PC-9 (cell line): ENCODE measurements at regions not wholly inside any gene's neighbourhood (a gene's known extent, or its start where the extent isn't known, plus 50 kb on each side); places are given as distances from the start of the nearest gene placed in this dataset.

Source experiments
- EZH2 ChIP-seq: fragments of 200-600 bp; sonication (generic); IDR thresholded peaks from 2 replicates; pipeline ENCODE4 v1.8.0; 2017; ENCODE audit warnings: antibody characterized with exemption, low read depth
- TF ChIP-seq, protein P1 (sequence below): fragments of 200-600 bp; sonication (generic); conservative IDR thresholded peaks from 2 replicates; pipeline ENCODE4 v1.6.1; 2017; ENCODE audit warnings: mixed run types, antibody characterized with exemption, mild to moderate bottlenecking, moderate library complexity

DNA sequence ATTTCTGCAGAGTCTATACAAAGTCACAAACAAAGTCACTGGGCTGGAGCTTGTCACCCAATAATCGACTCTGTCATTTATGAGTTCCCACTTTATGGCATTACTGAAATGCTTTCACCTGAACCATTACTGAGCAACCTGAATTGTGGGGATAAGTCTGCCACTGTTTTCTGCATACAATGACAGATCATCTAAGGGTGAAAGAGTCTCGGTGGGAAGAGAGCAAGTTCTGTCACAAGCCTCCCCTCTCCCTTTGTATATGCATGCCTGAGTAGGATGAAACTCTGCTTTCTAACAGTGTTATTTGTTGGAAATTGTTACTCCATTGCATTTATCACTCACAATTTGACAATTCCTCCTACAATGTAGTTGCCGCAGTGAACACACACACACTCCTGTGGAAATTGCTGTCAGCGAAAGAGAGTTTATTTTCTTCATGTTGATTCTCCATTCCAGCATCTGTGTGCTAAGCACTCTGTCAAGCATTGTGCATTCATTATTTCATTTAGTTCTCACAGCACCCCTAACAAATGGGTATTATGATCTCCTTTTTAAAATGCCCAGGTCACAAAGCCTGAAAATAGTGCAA lies 1732.4 kb upstream of the CDH6 start:
- TF ChIP-seq, protein P1, sequence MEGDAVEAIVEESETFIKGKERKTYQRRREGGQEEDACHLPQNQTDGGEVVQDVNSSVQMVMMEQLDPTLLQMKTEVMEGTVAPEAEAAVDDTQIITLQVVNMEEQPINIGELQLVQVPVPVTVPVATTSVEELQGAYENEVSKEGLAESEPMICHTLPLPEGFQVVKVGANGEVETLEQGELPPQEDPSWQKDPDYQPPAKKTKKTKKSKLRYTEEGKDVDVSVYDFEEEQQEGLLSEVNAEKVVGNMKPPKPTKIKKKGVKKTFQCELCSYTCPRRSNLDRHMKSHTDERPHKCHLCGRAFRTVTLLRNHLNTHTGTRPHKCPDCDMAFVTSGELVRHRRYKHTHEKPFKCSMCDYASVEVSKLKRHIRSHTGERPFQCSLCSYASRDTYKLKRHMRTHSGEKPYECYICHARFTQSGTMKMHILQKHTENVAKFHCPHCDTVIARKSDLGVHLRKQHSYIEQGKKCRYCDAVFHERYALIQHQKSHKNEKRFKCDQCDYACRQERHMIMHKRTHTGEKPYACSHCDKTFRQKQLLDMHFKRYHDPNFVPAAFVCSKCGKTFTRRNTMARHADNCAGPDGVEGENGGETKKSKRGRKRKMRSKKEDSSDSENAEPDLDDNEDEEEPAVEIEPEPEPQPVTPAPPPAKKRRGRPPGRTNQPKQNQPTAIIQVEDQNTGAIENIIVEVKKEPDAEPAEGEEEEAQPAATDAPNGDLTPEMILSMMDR, result no peak
- TF ChIP-seq EZH2, result no peak
